ENCODE measurements at regions not wholly inside any gene's neighbourhood (a gene's known extent, or its start where the extent isn't known, plus 50 kb on each side); places are given as distances from the start of the nearest gene placed in this dataset.

DNA sequence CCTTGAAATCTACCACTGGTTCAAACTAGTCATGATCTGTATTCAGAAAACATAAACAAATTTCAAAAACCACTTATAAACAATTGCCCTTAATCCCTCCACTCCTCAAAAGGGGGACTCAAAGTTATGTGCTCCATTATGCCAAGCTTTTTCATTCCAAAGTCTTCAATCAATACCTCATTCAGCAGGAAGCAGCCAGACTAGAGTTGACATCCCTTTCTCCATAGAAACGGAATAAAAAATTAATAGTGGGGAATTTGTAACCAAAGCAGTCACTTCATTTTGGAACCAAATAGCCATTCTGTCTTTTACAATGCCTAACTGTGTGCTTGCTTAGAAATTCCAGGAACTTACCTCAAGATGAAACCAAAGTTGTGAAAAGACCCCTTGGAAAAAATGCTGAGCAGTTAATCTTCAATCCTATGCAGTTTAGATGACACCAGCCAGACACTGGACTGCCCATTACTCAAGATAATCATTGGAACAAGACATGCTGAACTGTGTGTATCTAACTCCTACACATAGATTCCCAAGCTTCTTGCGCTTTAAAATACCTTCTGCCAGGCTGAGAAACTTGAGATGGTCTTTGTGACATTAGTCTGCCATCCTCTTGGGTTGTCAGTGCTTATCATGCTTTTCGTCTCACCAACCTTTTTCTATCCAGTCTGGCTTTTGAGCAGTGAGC is 406.2 kb downstream of the PLOD2 start:
- Histone ChIP-seq H3K27me3 (ENCODE audit: insufficient read depth, low read depth, low read length) (no peaks in the 10 kb centered on the region), H3K36me3 (ENCODE audit: insufficient read depth, low read length) (no peaks in the 10 kb centered on the region), H3K9ac (ENCODE audit: low read length) (no peak overlapping the region), H3F3A (ENCODE audit: insufficient read depth, low read length, poor library complexity, severe bottlenecking) (no peaks in the 10 kb centered on the region), H2AFZ (ENCODE audit: low read depth, low read length) (no peak overlapping the region), H3K79me2 (replicated peaks; ENCODE audit: insufficient read depth, low read length) (no peaks in the 10 kb centered on the region), H3K4me3 (ENCODE audit: low read length) (no peak overlapping the region), H3K4me2 (ENCODE audit: low read length) (no peak overlapping the region), H4K20me1 (ENCODE audit: insufficient read depth) (no peaks in the 10 kb centered on the region), H3K9me2 (ENCODE audit: insufficient read depth, low read length) (no peaks in the 10 kb centered on the region), H3K27ac (ENCODE audit: low read length) (no peak overlapping the region), H3K9me3 (ENCODE audit: low read length) (no peaks in the 10 kb centered on the region)
- TF ChIP-seq POLR2AphosphoS5 (IDR thresholded peaks at IDR 0.05) (no peak), SMC3 (conservative IDR thresholded peaks at IDR 0.05; ENCODE audit: poor library complexity) (no peak), TAF1 (IDR thresholded peaks at IDR 0.05; ENCODE audit: low read depth) (no peak), RAD21 (conservative IDR thresholded peaks at IDR 0.05) (no peak), EZH2 (IDR thresholded peaks at IDR 0.05; ENCODE audit: borderline replicate concordance, insufficient read depth, low read length, poor library complexity, severe bottlenecking) (no peak), CTCF (IDR thresholded peaks at IDR 0.05; ENCODE audit: poor library complexity, severe bottlenecking) (no peak), MXI1 (conservative IDR thresholded peaks at IDR 0.05; ENCODE audit: poor library complexity, severe bottlenecking) (no peak), EP300 (conservative IDR thresholded peaks at IDR 0.05; ENCODE audit: poor library complexity, severe bottlenecking) (no peak)
- TF ChIP-seq, protein P1, sequence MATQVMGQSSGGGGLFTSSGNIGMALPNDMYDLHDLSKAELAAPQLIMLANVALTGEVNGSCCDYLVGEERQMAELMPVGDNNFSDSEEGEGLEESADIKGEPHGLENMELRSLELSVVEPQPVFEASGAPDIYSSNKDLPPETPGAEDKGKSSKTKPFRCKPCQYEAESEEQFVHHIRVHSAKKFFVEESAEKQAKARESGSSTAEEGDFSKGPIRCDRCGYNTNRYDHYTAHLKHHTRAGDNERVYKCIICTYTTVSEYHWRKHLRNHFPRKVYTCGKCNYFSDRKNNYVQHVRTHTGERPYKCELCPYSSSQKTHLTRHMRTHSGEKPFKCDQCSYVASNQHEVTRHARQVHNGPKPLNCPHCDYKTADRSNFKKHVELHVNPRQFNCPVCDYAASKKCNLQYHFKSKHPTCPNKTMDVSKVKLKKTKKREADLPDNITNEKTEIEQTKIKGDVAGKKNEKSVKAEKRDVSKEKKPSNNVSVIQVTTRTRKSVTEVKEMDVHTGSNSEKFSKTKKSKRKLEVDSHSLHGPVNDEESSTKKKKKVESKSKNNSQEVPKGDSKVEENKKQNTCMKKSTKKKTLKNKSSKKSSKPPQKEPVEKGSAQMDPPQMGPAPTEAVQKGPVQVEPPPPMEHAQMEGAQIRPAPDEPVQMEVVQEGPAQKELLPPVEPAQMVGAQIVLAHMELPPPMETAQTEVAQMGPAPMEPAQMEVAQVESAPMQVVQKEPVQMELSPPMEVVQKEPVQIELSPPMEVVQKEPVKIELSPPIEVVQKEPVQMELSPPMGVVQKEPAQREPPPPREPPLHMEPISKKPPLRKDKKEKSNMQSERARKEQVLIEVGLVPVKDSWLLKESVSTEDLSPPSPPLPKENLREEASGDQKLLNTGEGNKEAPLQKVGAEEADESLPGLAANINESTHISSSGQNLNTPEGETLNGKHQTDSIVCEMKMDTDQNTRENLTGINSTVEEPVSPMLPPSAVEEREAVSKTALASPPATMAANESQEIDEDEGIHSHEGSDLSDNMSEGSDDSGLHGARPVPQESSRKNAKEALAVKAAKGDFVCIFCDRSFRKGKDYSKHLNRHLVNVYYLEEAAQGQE (IDR thresholded peaks at IDR 0.05; ENCODE audit: borderline replicate concordance), result no peak

DNA sequence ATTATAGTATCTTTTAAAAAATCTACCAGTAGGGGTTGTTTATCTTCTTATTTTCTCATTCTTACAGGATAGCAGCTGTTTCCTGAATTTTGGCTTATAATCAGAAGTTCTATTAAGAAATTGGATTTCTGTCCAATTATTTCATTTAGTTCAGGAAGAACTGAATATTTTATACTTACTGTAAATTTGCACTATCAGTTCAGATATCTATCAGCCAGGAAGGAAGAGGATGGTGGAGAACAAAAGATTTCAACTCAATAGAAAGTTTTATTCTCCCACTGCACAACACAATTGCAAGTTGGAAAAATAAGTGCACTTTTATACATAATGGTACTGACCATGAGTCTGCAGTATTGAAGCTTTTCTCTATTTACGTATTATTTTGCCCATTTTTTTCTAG is 400.9 kb downstream of the PLOD2 start:
- TF ChIP-seq TAF1 (IDR thresholded peaks at IDR 0.05; ENCODE audit: low read depth) (no peak), MXI1 (conservative IDR thresholded peaks at IDR 0.05; ENCODE audit: poor library complexity, severe bottlenecking) (no peak), SMC3 (conservative IDR thresholded peaks at IDR 0.05; ENCODE audit: poor library complexity) (no peak), EP300 (conservative IDR thresholded peaks at IDR 0.05; ENCODE audit: poor library complexity, severe bottlenecking) (no peak), RAD21 (conservative IDR thresholded peaks at IDR 0.05) (no peak), POLR2AphosphoS5 (IDR thresholded peaks at IDR 0.05) (no peak), CTCF (IDR thresholded peaks at IDR 0.05; ENCODE audit: poor library complexity, severe bottlenecking) (no peak), EZH2 (IDR thresholded peaks at IDR 0.05; ENCODE audit: borderline replicate concordance, insufficient read depth, low read length, poor library complexity, severe bottlenecking) (no peak)
- TF ChIP-seq, protein P1 (IDR thresholded peaks at IDR 0.05; ENCODE audit: borderline replicate concordance), result no peak
- H3K4me2 ChIP-seq (ENCODE audit: low read length), result no peak overlapping the region
- no peaks in the 10 kb centered on the region for H3K27me3 ChIP-seq (ENCODE audit: insufficient read depth, low read depth, low read length)
- no peak overlapping the region for H3K4me3 ChIP-seq (ENCODE audit: low read length)
- H3K9me3 ChIP-seq (ENCODE audit: low read length), result no peaks in the 10 kb centered on the region
- H3K9me2 ChIP-seq (ENCODE audit: insufficient read depth, low read length), result no peaks in the 10 kb centered on the region
- no peaks in the 10 kb centered on the region for H4K20me1 ChIP-seq (ENCODE audit: insufficient read depth)
- H3K9ac ChIP-seq (ENCODE audit: low read length), result no peak overlapping the region
- H3K27ac ChIP-seq (ENCODE audit: low read length), result no peak overlapping the region
- no peaks in the 10 kb centered on the region for H3F3A ChIP-seq (ENCODE audit: insufficient read depth, low read length, poor library complexity, severe bottlenecking)
- no peaks in the 10 kb centered on the region for H3K36me3 ChIP-seq (ENCODE audit: insufficient read depth, low read length)
- H2AFZ ChIP-seq (ENCODE audit: low read depth, low read length), result no peak overlapping the region
- H3K79me2 ChIP-seq (replicated peaks; ENCODE audit: insufficient read depth, low read length), result no peaks in the 10 kb centered on the region
